ENCODE measurements at regions not wholly inside any gene's neighbourhood (a gene's known extent, or its start where the extent isn't known, plus 50 kb on each side); places are given as distances from the start of the nearest gene placed in this dataset.

DNA sequence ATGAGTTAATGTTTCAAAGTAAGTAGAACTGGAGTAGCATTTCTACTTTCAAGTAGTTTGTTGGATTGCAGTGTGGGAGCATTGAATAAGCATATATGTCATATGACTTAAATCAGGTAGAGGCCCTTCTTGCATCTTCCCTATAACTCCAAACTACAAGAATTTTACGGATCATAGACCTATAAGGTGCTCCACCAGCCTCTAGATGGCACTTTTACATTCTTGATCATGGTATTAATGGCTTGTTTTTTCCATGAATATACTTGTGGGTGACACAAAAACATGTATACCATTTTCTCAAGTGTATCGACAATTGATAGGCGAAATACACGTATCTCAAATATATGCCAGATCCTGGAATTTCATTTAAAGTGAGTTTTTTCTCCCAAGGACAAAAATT is 311.1 kb downstream of the ZPLD1 start:
- TF ChIP-seq, protein P1, sequence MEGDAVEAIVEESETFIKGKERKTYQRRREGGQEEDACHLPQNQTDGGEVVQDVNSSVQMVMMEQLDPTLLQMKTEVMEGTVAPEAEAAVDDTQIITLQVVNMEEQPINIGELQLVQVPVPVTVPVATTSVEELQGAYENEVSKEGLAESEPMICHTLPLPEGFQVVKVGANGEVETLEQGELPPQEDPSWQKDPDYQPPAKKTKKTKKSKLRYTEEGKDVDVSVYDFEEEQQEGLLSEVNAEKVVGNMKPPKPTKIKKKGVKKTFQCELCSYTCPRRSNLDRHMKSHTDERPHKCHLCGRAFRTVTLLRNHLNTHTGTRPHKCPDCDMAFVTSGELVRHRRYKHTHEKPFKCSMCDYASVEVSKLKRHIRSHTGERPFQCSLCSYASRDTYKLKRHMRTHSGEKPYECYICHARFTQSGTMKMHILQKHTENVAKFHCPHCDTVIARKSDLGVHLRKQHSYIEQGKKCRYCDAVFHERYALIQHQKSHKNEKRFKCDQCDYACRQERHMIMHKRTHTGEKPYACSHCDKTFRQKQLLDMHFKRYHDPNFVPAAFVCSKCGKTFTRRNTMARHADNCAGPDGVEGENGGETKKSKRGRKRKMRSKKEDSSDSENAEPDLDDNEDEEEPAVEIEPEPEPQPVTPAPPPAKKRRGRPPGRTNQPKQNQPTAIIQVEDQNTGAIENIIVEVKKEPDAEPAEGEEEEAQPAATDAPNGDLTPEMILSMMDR (IDR thresholded peaks at IDR 0.05) = no peak
- no peak for TF ChIP-seq POLR2A (IDR thresholded peaks at IDR 0.05)

All from body of pancreas (tissue), 4 donors.